ENCODE measurements at regions not wholly inside any gene's neighbourhood (a gene's known extent, or its start where the extent isn't known, plus 50 kb on each side); places are given as distances from the start of the nearest gene placed in this dataset.

- Histone ChIP-seq H3F3A (ENCODE audit: insufficient read depth, low read length) (no peaks in the 10 kb centered on the region), H3K9ac (ENCODE audit: low read length) (no peak overlapping the region), H3K4me1 (ENCODE audit: insufficient read depth, low read length, severe bottlenecking) (no peaks in the 10 kb centered on the region), H3K4me3 (ENCODE audit: low read depth, low read length, poor library complexity, severe bottlenecking) (no peak overlapping the region), H3K27ac (ENCODE audit: low read depth, low read length, poor library complexity, severe bottlenecking) (no peak overlapping the region), H3K27me3 (ENCODE audit: insufficient read depth, low read length) (no peaks in the 10 kb centered on the region), H3K4me2 (ENCODE audit: low read length) (no peak overlapping the region), H3K79me2 (ENCODE audit: insufficient read depth, low read length) (no peaks in the 10 kb centered on the region), H3K9me2 (ENCODE audit: low read depth, low read length) (no peaks in the 10 kb centered on the region), H2AFZ (ENCODE audit: low read length) (no peak overlapping the region), H4K20me1 (ENCODE audit: insufficient read depth, low read length) (no peaks in the 10 kb centered on the region), H3K36me3 (ENCODE audit: insufficient read depth, low read length) (no peaks in the 10 kb centered on the region), H3K9me3 (ENCODE audit: low read length) (no peaks in the 10 kb centered on the region)
- TF ChIP-seq CTCF (IDR thresholded peaks at IDR 0.05; ENCODE audit: low read length), result no peak
- no peak for TF ChIP-seq EZH2 (IDR thresholded peaks at IDR 0.05; ENCODE audit: borderline replicate concordance, low read length)
These were observed 169.2 kb downstream of the LNPK start for GRCh38 chr2:175832866-175833265.

DNA sequence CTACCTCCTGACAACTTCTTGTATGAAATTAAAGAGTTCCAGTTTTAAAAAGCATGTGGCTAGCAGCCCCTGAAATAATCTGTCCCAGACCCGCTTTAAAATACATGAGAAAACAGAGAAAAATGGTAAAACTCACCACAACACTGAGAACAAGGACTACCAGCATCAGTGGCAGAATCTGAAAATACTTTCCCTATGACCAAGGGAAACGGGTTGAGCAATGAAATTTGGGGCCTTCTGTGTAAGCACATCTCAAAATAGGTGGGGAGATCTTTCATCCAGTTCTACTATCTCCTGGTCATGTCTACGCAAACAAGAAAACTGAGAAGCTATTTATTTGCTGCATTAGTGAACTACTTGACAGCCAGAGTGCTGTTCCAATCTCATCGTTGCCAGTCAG lies 172.3 kb downstream of the LNPK start:
- no peak overlapping the region for H3K4me2 ChIP-seq (ENCODE audit: low read length)
- H3K27ac ChIP-seq (ENCODE audit: low read depth, low read length, poor library complexity, severe bottlenecking), result no peak overlapping the region
- H3K79me2 ChIP-seq (ENCODE audit: insufficient read depth, low read length), result no peaks in the 10 kb centered on the region
- H3K4me1 ChIP-seq (ENCODE audit: insufficient read depth, low read length, severe bottlenecking), result no peaks in the 10 kb centered on the region
- TF ChIP-seq EZH2 (IDR thresholded peaks at IDR 0.05; ENCODE audit: borderline replicate concordance, low read length) (no peak), CTCF (IDR thresholded peaks at IDR 0.05; ENCODE audit: low read length) (no peak)
- no peak overlapping the region for H2AFZ ChIP-seq (ENCODE audit: low read length)
- H3K9me2 ChIP-seq (ENCODE audit: low read depth, low read length), result no peaks in the 10 kb centered on the region
- no peaks in the 10 kb centered on the region for H3K9me3 ChIP-seq (ENCODE audit: low read length)
- H3K9ac ChIP-seq (ENCODE audit: low read length), result no peak overlapping the region
- H4K20me1 ChIP-seq (ENCODE audit: insufficient read depth, low read length), result no peaks in the 10 kb centered on the region
- H3F3A ChIP-seq (ENCODE audit: insufficient read depth, low read length), result no peaks in the 10 kb centered on the region
- no peaks in the 10 kb centered on the region for H3K36me3 ChIP-seq (ENCODE audit: insufficient read depth, low read length)
- H3K4me3 ChIP-seq (ENCODE audit: low read depth, low read length, poor library complexity, severe bottlenecking), result no peak overlapping the region
- no peaks in the 10 kb centered on the region for H3K27me3 ChIP-seq (ENCODE audit: insufficient read depth, low read length)

DNA sequence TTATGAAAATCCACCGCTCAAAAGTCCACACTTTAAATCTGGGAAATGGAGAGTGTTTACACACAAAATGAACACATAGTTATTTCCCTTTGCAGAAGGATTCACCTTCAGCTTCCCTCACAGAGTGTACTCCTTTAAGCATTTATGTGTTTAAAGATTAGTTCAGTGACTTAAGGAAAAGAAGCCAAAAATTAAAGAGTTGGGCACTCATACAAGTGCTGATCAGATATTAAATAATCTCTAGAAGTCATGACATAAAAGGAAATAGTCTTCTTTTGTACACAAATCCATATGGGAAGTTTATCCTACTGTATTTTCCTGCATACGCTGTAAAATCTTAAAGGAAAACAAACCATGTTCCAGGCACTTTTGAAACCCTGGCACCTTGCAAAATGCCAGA lies 174.2 kb downstream of the LNPK start:
- Histone ChIP-seq H3K27me3 (ENCODE audit: insufficient read depth, low read length) (no peaks in the 10 kb centered on the region), H3K36me3 (ENCODE audit: insufficient read depth, low read length) (no peaks in the 10 kb centered on the region)
- no peak for TF ChIP-seq CTCF (IDR thresholded peaks at IDR 0.05; ENCODE audit: low read length)
- TF ChIP-seq EZH2 (IDR thresholded peaks at IDR 0.05; ENCODE audit: borderline replicate concordance, low read length), result no peak

More for the DNA sequence above, 174.2 kb downstream of the LNPK start:
- H3K79me2 ChIP-seq (ENCODE audit: insufficient read depth, low read length), result no peaks in the 10 kb centered on the region
- H3K4me1 ChIP-seq (ENCODE audit: insufficient read depth, low read length, severe bottlenecking), result no peaks in the 10 kb centered on the region
- no peak overlapping the region for H3K27ac ChIP-seq (ENCODE audit: low read depth, low read length, poor library complexity, severe bottlenecking)
- no peaks in the 10 kb centered on the region for H3K9me2 ChIP-seq (ENCODE audit: low read depth, low read length)
- no peaks in the 10 kb centered on the region for H3K9me3 ChIP-seq (ENCODE audit: low read length)
- H2AFZ ChIP-seq (ENCODE audit: low read length), result no peak overlapping the region
- H3K9ac ChIP-seq (ENCODE audit: low read length), result no peak overlapping the region
- no peaks in the 10 kb centered on the region for H3F3A ChIP-seq (ENCODE audit: insufficient read depth, low read length)
- H3K4me2 ChIP-seq (ENCODE audit: low read length), result no peak overlapping the region
- no peaks in the 10 kb centered on the region for H4K20me1 ChIP-seq (ENCODE audit: insufficient read depth, low read length)
- H3K4me3 ChIP-seq (ENCODE audit: low read depth, low read length, poor library complexity, severe bottlenecking), result no peak overlapping the region
